ENCODE measurements at regions not wholly inside any gene's neighbourhood (a gene's known extent, or its start where the extent isn't known, plus 50 kb on each side); places are given as distances from the start of the nearest gene placed in this dataset.

DNA sequence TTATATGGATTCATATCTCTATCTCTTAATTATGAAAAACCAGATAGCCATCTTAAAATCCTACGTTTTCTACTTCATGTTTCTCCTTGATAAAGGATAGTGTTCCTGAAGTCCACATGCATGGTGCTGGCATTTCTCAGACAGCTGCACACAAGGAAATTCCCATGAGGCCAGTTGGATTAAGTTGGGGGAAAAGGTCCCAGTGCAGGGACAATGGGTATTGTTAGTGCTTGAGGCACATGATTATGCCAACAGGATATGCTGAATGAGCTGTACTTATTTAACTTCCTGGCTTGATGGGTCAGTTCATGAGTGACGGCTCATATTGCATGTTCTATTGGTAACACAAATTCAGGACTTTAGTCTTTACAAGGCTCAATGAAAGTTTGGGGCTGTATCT lies 913.9 kb upstream of the NDST4 start (continued):
- no peak for TF ChIP-seq TEAD4 (IDR thresholded peaks at IDR 0.05; ENCODE audit: borderline replicate concordance, insufficient read depth)
- TF ChIP-seq EP300 (IDR thresholded peaks at IDR 0.05; ENCODE audit: borderline replicate concordance in 1 of 2, low read depth in 1 of 2, low read length in 1 of 2), result no peak
- TF ChIP-seq EZH2phosphoT487 (IDR thresholded peaks at IDR 0.05; ENCODE audit: borderline replicate concordance, low read depth), result no peak
- no peak for TF ChIP-seq GABPA (IDR thresholded peaks at IDR 0.05; ENCODE audit: low read depth)

DNA sequence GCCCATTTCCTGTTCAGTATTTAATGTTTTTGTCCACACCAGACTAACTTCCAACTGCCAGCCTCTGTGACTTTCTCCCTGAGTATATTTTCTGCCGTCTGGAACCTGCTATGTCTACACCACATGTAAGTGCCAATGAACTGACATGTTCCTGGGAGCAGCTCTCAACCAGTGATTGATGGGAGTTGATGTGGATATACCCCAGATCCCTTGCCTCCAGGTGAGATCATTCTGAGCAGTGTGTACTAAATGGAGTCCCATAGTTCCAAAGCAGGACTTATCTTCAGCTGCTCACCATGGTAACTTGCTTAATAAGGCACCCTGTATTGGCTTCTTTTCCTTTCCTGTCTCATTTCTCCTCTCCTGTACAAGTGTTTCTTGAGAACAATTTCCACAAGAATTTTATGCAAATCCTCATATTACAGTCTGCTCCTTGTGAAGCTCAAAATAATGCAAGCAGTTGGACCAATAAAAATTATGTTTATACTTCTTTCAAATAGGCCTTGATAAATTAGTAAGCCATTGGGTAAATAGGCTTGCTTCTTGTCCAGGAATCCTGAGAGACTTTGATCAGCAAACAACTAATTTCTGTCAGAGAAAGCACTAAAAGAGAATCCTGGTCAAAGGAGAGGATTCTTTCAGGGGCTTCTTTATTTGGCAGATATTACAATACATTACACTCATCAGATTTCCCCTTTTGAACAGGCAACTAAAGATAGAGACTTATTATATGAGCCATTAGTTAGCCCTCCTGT lies 911.7 kb upstream of the NDST4 start:
- H3K27me3 ChIP-seq (ENCODE audit: insufficient read depth), result no peaks in the 10 kb centered on the region
- CTCF ChIA-PET, result no interaction called here
- POLR2A ChIA-PET, result no interaction called here
- TF ChIP-seq EZH2phosphoT487 (IDR thresholded peaks at IDR 0.05; ENCODE audit: borderline replicate concordance, low read depth) (no peak), TEAD4 (IDR thresholded peaks at IDR 0.05; ENCODE audit: borderline replicate concordance, insufficient read depth) (no peak), MEF2A (IDR thresholded peaks at IDR 0.05; ENCODE audit: borderline replicate concordance, low read depth) (no peak), FOXJ3 (CRISPR knock-in tag; IDR thresholded peaks at IDR 0.05) (no peak), JUND (IDR thresholded peaks at IDR 0.05) (no peak), ELF1 (IDR thresholded peaks at IDR 0.05) (no peak), TAF1 (IDR thresholded peaks at IDR 0.05; ENCODE audit: borderline replicate concordance, low read depth, low read length) (no peak), RXRA (IDR thresholded peaks at IDR 0.05; ENCODE audit: borderline replicate concordance, low read depth) (no peak), GATA2 (CRISPR knock-in tag; IDR thresholded peaks at IDR 0.05) (no peak)
- TF ChIP-seq, protein P1, sequence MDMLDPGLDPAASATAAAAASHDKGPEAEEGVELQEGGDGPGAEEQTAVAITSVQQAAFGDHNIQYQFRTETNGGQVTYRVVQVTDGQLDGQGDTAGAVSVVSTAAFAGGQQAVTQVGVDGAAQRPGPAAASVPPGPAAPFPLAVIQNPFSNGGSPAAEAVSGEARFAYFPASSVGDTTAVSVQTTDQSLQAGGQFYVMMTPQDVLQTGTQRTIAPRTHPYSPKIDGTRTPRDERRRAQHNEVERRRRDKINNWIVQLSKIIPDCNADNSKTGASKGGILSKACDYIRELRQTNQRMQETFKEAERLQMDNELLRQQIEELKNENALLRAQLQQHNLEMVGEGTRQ (IDR thresholded peaks at IDR 0.05; ENCODE audit: borderline replicate concordance, low read depth, low read length), result no peak
- TF ChIP-seq, protein P2, sequence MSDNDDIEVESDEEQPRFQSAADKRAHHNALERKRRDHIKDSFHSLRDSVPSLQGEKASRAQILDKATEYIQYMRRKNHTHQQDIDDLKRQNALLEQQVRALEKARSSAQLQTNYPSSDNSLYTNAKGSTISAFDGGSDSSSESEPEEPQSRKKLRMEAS (IDR thresholded peaks at IDR 0.05; ENCODE audit: low read depth), result no peak
- TF ChIP-seq, protein P3, sequence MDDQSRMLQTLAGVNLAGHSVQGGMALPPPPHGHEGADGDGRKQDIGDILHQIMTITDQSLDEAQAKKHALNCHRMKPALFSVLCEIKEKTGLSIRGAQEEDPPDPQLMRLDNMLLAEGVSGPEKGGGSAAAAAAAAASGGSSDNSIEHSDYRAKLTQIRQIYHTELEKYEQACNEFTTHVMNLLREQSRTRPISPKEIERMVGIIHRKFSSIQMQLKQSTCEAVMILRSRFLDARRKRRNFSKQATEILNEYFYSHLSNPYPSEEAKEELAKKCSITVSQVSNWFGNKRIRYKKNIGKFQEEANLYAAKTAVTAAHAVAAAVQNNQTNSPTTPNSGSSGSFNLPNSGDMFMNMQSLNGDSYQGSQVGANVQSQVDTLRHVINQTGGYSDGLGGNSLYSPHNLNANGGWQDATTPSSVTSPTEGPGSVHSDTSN (IDR thresholded peaks at IDR 0.05), result no peak
- H3K79me2 ChIP-seq (ENCODE audit: insufficient read depth), result no peaks in the 10 kb centered on the region
- H3K9me3 ChIP-seq, result no peaks in the 10 kb centered on the region
- no peak overlapping the region for H3K9ac ChIP-seq
- H3K36me3 ChIP-seq (replicated peaks in 1 of 2; ENCODE audit: control insufficient read depth in 1 of 2, insufficient read depth in 2 of 2, low read length in 1 of 2), result no peaks in the 10 kb centered on the region
- no peaks in the 10 kb centered on the region for H4K20me1 ChIP-seq (ENCODE audit: insufficient read depth)
- H3K4me2 ChIP-seq, result no peak overlapping the region
- H3K4me3 ChIP-seq (ENCODE audit: low read depth in 2 of 2, low read length in 1 of 2), result no peak overlapping the region
- DNase-seq, result no peak
- no peaks in the 10 kb centered on the region for H3F3A ChIP-seq (replicated peaks; ENCODE audit: insufficient read depth)
- no peaks in the 10 kb centered on the region for H3K4me1 ChIP-seq (ENCODE audit: control insufficient read depth in 1 of 2, insufficient read depth in 2 of 2, low read depth in 1 of 2, low read length in 1 of 2)
- WGBS (ENCODE audit: low lambda C conversion rate), result 0% methylated on average over 1 of the region's 1 CpG
- H2AFZ ChIP-seq (ENCODE audit: low read depth), result no peak overlapping the region
- no peaks in the 10 kb centered on the region for H3K9me2 ChIP-seq
- no peak overlapping the region for H3K27ac ChIP-seq (ENCODE audit: low read depth in 2 of 2, low read length in 1 of 2)
